Panc1 (cell line): ENCODE measurements at regions not wholly inside any gene's neighbourhood (a gene's known extent, or its start where the extent isn't known, plus 50 kb on each side); places are given as distances from the start of the nearest gene placed in this dataset.

Source experiments
- ATAC-seq: fragments of 200-7000 bp; cut with Tn5 transposase; 2 replicates; pipeline ENCODE4 v1.9.1; 2020; ENCODE audit warnings: mild to moderate bottlenecking, moderate library complexity
- BruUV-seq: library from RNA; stranded (reverse); fragments of 400-500 nt; replicated peaks from 2 replicates; lab custom pipeline; 2021; lab: Mats Ljungman, UMichigan
- CTCF ChIA-PET: fragments of 300-600 bp; sonication (Branson Sonifier 250); formaldehyde crosslinking; loops from one replicate; lab custom pipeline; 2022; ENCODE audit warnings: antibody characterized with exemption; lab: Charles Lee
- POLR2A ChIA-PET: fragments of 300-600 bp; sonication (Branson Sonifier 250); formaldehyde crosslinking; loops from one replicate; lab custom pipeline; 2022; ENCODE audit warnings: antibody characterized with exemption; lab: Charles Lee
- DNase-seq: peaks from one replicate; pipeline ENCODE4 v3.0.0-alpha.2; 2010; ENCODE audit warnings: low read depth, low spot score
- H3K27ac ChIP-seq: 2 replicates; pipeline ENCODE4 v1.5.1; 2011; ENCODE audit warnings: mild to moderate bottlenecking, low read length, inconsistent platforms
- H3K27me3 ChIP-seq: fragments of 200-500 bp; sonication (Bioruptor generic); 2 replicates; pipeline ENCODE4 v1.6.0; 2014; ENCODE audit warnings: low read length, inconsistent platforms; ENCODE audit not compliant: control insufficient read depth, insufficient read depth
- H3K36me3 ChIP-seq: fragments of 200-500 bp; sonication (Bioruptor generic); 2 replicates; pipeline ENCODE4 v1.5.1; 2014; ENCODE audit warnings: inconsistent platforms, mild to moderate bottlenecking, low read length, moderate library complexity; ENCODE audit not compliant: control insufficient read depth, insufficient read depth
- H3K4me1 ChIP-seq: 2 replicates; pipeline ENCODE4 v1.5.1; 2011; ENCODE audit warnings: inconsistent platforms, mild to moderate bottlenecking, low read length, moderate library complexity; ENCODE audit not compliant: control insufficient read depth, insufficient read depth
- H3K4me3 ChIP-seq, 2 experiments: 2 replicates each; pipeline ENCODE4 v1.5.1; 2011 to 2012; ENCODE audit warnings: low read depth in 2 of 2, low read length in 2 of 2, mild to moderate bottlenecking in 2 of 2, inconsistent platforms in 1 of 2, moderate library complexity in 1 of 2
- H3K9me3 ChIP-seq: fragments of 200-500 bp; sonication (Bioruptor generic); 2 replicates; pipeline ENCODE4 v1.5.1; 2014; ENCODE audit warnings: low read depth, mild to moderate bottlenecking, inconsistent platforms, low read length, moderate library complexity; ENCODE audit not compliant: control insufficient read depth, insufficient read depth
- CTCF ChIP-seq: fragments of 450-650 bp; IDR thresholded peaks from 2 replicates; pipeline ENCODE4 v1.5.1; 2017; ENCODE audit warnings: mild to moderate bottlenecking
- POLR2AphosphoS5 ChIP-seq: IDR thresholded peaks from 2 replicates; pipeline ENCODE4 v1.6.1; 2012; ENCODE audit warnings: mild to moderate bottlenecking, low read depth, low read length, moderate library complexity
- REST ChIP-seq, 2 experiments: IDR thresholded peaks; 2 replicates each; pipeline ENCODE4 v1.6.1; 2011 to 2012; ENCODE audit warnings: low read depth in 2 of 2, control low read depth in 1 of 2, low read length in 1 of 2, mild to moderate bottlenecking in 1 of 2, moderate library complexity in 1 of 2; ENCODE audit not compliant: insufficient read depth in 1 of 2
- SIN3A ChIP-seq: IDR thresholded peaks from 2 replicates; pipeline ENCODE4 v1.6.1; 2012; ENCODE audit warnings: low read depth, mild to moderate bottlenecking, low read length, moderate library complexity, borderline replicate concordance; ENCODE audit not compliant: insufficient read depth
- TCF7L2 ChIP-seq: IDR thresholded peaks from 2 replicates; pipeline ENCODE4 v1.6.1; 2011; ENCODE audit warnings: mild to moderate bottlenecking, low read depth, low read length, inconsistent platforms
- in situ Hi-C: cut with HindIII; loops from 2 replicates; pipeline ENCODE4 v1.10.0; 2016; ENCODE audit warnings: low sequenced_read_pairs, low pct_unique_long_range_greater_than_20kb
- intact Hi-C: fragments of 100-400 bp; cut with micrococcal nuclease; formaldehyde crosslinking; loops from one replicate; pipeline ENCODE4 v1.10.0; 2022; ENCODE audit not compliant: unreplicated experiment

- Histone ChIP-seq H3K36me3 (no peaks in the 10 kb centered on the region), H3K9me3 (peaks cover 4% of the 10 kb centered on the region; the same call in 1 of the 2 replicates), H3K4me3 (no peak overlapping the region), H3K27ac (no peak overlapping the region), H3K4me1 (no peaks in the 10 kb centered on the region), H3K27me3 (no peaks in the 10 kb centered on the region)
- DNase-seq (no peak), ATAC-seq (no peak)
- CTCF ChIA-PET, result no interaction called here
- POLR2A ChIA-PET, result no interaction called here
- BruUV-seq, result no TSS peak
- in situ Hi-C loops (no loop called here), intact Hi-C loops (no loop called here)
- TF ChIP-seq CTCF (no peak), SIN3A (no peak), REST (IDR thresholded peaks at IDR 0.05; ENCODE audit: insufficient read depth in 1 of 2, low read depth in 2 of 2, low read length in 1 of 2) (no peak), POLR2AphosphoS5 (no peak), TCF7L2 (no peak)
Observed at GRCh38 chr14:31971612-31972011, 105.5 kb upstream of the ARHGAP5 start.

GRCh38 chr14:31977001-31977556, 100.0 kb upstream of the ARHGAP5 start:
- H3K27me3 ChIP-seq, result no peaks in the 10 kb centered on the region
- BruUV-seq, result no TSS peak
- no peak for DNase-seq
- H3K27ac ChIP-seq, result no peak overlapping the region
- H3K4me3 ChIP-seq, result no peak overlapping the region
- H3K9me3 ChIP-seq, result no peaks in the 10 kb centered on the region
- intact Hi-C loops, result no loop called here
- H3K4me1 ChIP-seq, result no peaks in the 10 kb centered on the region
- TF ChIP-seq REST (IDR thresholded peaks at IDR 0.05; ENCODE audit: insufficient read depth in 1 of 2, low read depth in 2 of 2, low read length in 1 of 2) (no peak), SIN3A (no peak), POLR2AphosphoS5 (no peak), TCF7L2 (no peak)
- ChIA-PET CTCF (no interaction called here), POLR2A (no interaction called here)
- no peak for ATAC-seq
- H3K36me3 ChIP-seq, result no peaks in the 10 kb centered on the region
- in situ Hi-C loops, result no loop called here
